Spleen (tissue), 7 donors: ENCODE measurements at regions not wholly inside any gene's neighbourhood (a gene's known extent, or its start where the extent isn't known, plus 50 kb on each side); places are given as distances from the start of the nearest gene placed in this dataset.

Experiments
- POLR2A ChIP-seq, 3 donors: fragments of 450-650 bp; IDR thresholded peaks; one replicate each; pipeline ENCODE4 v1.5.1; 2017; ENCODE audit warnings: antibody characterized with exemption in 3 of 3, mild to moderate bottlenecking in 1 of 3
- TF ChIP-seq, protein P1 (sequence below), 11 experiments: fragments of 200-600 bp in 7 of 11; fragments of 450-650 bp in 4 of 11; sonication (generic) in 4 of 11; IDR thresholded peaks in 8 of 11; conservative IDR thresholded peaks in 3 of 11; 1 replicate in 7 of 11; 2 replicates in 4 of 11; pipeline versions ENCODE4 v1.4.0 to v1.8.0; 2016 to 2021; ENCODE audit warnings: antibody characterized with exemption in 11 of 11, inconsistent platforms in 4 of 11, mild to moderate bottlenecking in 1 of 11
- donor health status: DM: no; HTN: no; CAD: no; lungs with moderate emphysema.
- donor health status: DM: no; HTN: no; CAD: no.
- donor health status: DM: no; HTN: no; CAD: no.

GRCh38 chr9:134502266-134502791, 139.3 kb upstream of the COL5A1 start:
- TF ChIP-seq, protein P1, sequence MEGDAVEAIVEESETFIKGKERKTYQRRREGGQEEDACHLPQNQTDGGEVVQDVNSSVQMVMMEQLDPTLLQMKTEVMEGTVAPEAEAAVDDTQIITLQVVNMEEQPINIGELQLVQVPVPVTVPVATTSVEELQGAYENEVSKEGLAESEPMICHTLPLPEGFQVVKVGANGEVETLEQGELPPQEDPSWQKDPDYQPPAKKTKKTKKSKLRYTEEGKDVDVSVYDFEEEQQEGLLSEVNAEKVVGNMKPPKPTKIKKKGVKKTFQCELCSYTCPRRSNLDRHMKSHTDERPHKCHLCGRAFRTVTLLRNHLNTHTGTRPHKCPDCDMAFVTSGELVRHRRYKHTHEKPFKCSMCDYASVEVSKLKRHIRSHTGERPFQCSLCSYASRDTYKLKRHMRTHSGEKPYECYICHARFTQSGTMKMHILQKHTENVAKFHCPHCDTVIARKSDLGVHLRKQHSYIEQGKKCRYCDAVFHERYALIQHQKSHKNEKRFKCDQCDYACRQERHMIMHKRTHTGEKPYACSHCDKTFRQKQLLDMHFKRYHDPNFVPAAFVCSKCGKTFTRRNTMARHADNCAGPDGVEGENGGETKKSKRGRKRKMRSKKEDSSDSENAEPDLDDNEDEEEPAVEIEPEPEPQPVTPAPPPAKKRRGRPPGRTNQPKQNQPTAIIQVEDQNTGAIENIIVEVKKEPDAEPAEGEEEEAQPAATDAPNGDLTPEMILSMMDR (IDR thresholded peaks at IDR 0.05 in 8 of 11, conservative IDR thresholded peaks at IDR 0.05 in 3 of 11) = no peak
- TF ChIP-seq POLR2A (IDR thresholded peaks at IDR 0.05) = no peak
